HUES48 (cell line): ENCODE measurements at regions not wholly inside any gene's neighbourhood (a gene's known extent, or its start where the extent isn't known, plus 50 kb on each side); places are given as distances from the start of the nearest gene placed in this dataset.

Experiments used
- H3K27ac ChIP-seq: one replicate; pipeline ENCODE4 v1.7.0; 2013; ENCODE audit warnings: low read depth, low read length, inconsistent platforms
- H3K27me3 ChIP-seq: 2 replicates; pipeline ENCODE4 v1.6.1; 2013; ENCODE audit warnings: mild to moderate bottlenecking, low read length; ENCODE audit not compliant: control insufficient read depth, insufficient read depth
- H3K36me3 ChIP-seq: 2 replicates; pipeline ENCODE4 v1.6.1; 2013; ENCODE audit warnings: low read length; ENCODE audit not compliant: control insufficient read depth, insufficient read depth
- H3K4me1 ChIP-seq: 2 replicates; pipeline ENCODE4 v1.6.1; 2013; ENCODE audit warnings: mild to moderate bottlenecking, low read length; ENCODE audit not compliant: control insufficient read depth, insufficient read depth
- H3K4me3 ChIP-seq: 2 replicates; pipeline ENCODE4 v1.5.1; 2013; ENCODE audit warnings: mild to moderate bottlenecking, low read depth, low read length
- H3K9ac ChIP-seq: 2 replicates; pipeline ENCODE4 v1.6.1; 2013; ENCODE audit warnings: mild to moderate bottlenecking, low read depth, low read length, moderate library complexity
- H3K9me3 ChIP-seq: 2 replicates; pipeline ENCODE4 v1.6.1; 2013; ENCODE audit warnings: low read length; ENCODE audit not compliant: control insufficient read depth, insufficient read depth

DNA sequence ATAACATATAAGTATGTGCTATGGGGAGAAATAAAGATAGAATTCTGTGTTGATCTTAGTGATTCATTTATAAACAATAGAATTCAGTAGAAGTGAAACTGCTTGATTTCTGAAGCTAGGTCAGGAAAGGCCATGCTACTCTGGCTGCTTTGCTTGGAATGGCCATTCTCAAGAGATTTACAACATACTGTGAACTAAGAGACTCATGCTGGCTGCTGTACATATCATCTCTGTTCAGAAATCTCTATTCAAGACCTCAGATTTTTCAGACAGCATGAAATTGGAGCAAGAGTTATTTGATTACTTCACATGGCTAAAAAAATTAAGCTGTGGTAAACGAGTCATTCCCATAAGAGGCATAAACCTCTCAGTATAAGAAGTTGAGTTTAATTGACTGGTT is 662.6 kb downstream of the BCKDHB start:
- no peaks in the 10 kb centered on the region for H3K27me3 ChIP-seq
- H3K27ac ChIP-seq = no peak overlapping the region
- H3K4me3 ChIP-seq = no peak overlapping the region
- H3K9ac ChIP-seq = no peak overlapping the region
- no peaks in the 10 kb centered on the region for H3K9me3 ChIP-seq
- no peaks in the 10 kb centered on the region for H3K36me3 ChIP-seq
- 0 out of 2 replicates have a peak, but pooled peaks cover 2% of the 10 kb centered on the region for H3K4me1 ChIP-seq

DNA sequence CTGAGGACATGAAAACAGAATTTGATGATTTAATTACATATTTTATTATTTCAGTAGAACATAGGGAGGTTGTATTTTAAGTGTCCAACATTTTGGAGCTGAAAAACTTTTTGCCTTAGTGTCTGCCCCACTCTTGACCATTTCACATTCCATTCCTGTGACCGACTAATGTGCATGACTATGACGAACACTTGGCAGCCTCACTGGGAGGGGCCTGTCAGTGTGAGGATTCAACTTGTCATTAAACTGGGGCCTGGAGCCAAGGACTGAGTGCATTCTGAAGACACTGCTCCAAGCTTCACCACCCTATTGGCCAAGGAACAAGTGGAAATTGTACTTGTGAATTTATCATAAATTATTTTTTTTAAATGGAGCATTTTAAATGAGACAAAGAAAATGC is 661.3 kb downstream of the BCKDHB start:
- H3K27ac ChIP-seq = no peak overlapping the region
- H3K9me3 ChIP-seq = no peaks in the 10 kb centered on the region

DNA sequence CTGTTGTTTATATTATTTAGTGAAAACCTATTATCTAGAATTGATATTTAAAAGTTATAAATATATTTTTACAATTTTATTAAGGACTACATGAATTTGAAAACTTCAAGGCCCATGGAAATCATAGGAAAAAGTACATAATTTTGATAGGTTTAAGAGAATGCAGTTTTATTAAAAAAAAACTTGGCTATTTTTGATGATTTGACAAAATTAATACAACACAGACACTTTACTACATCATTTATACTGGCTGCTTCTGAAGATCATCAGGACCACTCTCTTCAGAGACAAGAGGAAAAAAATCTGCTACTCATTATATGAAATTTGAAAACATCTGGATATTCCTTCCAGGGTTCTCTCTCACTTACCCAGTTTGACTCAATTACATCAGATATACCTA is 637.7 kb downstream of the BCKDHB start:
- H3K36me3 ChIP-seq = no peaks in the 10 kb centered on the region
- H3K9me3 ChIP-seq = no peaks in the 10 kb centered on the region

More for the DNA sequence above, 661.3 kb downstream of the BCKDHB start:
- Histone ChIP-seq H3K27me3 (no peaks in the 10 kb centered on the region), H3K4me3 (no peak overlapping the region), H3K36me3 (no peaks in the 10 kb centered on the region), H3K4me1 (0 out of 2 replicates have a peak, but pooled peaks cover 2% of the 10 kb centered on the region), H3K9ac (no peak overlapping the region)

DNA sequence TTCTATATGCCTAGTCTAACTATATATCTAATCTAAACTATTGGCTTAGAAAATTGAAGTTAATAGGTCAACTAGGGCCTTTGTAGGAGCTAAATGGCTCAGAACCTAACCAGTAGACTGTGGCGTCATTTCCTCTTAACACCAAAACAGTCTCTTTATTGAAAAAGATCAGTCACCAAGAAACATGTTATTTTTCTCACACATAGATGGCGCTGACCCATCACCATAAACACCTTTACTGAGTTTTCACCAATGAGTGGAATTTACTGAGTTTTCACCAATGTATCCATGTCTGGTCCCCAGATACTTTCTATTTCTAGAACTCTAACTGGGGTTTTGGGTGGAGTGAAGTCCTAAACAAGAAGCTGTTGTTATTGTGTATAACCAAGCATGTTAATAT is 636.0 kb downstream of the BCKDHB start:
- no peaks in the 10 kb centered on the region for H3K4me1 ChIP-seq
- H3K27me3 ChIP-seq = no peaks in the 10 kb centered on the region
- H3K9ac ChIP-seq = no peak overlapping the region
- no peaks in the 10 kb centered on the region for H3K9me3 ChIP-seq
- no peak overlapping the region for H3K4me3 ChIP-seq
- no peak overlapping the region for H3K27ac ChIP-seq
- no peaks in the 10 kb centered on the region for H3K36me3 ChIP-seq

More for the DNA sequence above, 637.7 kb downstream of the BCKDHB start:
- Histone ChIP-seq H3K4me1 (no peaks in the 10 kb centered on the region), H3K4me3 (no peak overlapping the region), H3K9ac (no peak overlapping the region), H3K27ac (no peak overlapping the region), H3K27me3 (no peaks in the 10 kb centered on the region)

DNA sequence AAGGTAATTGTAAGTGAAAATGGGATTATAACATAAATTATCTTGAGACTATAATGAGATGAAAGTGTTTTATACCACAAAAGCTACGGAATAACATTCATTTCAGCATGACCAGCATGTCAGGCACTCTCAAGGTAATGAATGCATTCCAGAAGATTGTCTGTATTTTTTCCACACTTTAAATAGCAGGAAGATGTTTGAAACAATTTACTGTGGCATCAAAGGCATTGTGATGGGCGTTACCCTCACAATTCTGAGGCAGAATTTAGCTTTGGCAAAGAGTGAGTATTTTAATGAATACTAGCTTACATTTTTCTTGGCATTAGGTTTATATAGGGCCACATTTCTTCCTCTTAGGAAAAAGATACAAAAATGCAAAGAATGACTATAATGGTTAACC is 627.2 kb downstream of the BCKDHB start:
- Histone ChIP-seq H3K4me1 (no peaks in the 10 kb centered on the region), H3K36me3 (no peaks in the 10 kb centered on the region), H3K27me3 (no peaks in the 10 kb centered on the region), H3K27ac (no peak overlapping the region), H3K9me3 (no peaks in the 10 kb centered on the region), H3K4me3 (no peak overlapping the region), H3K9ac (no peak overlapping the region)

DNA sequence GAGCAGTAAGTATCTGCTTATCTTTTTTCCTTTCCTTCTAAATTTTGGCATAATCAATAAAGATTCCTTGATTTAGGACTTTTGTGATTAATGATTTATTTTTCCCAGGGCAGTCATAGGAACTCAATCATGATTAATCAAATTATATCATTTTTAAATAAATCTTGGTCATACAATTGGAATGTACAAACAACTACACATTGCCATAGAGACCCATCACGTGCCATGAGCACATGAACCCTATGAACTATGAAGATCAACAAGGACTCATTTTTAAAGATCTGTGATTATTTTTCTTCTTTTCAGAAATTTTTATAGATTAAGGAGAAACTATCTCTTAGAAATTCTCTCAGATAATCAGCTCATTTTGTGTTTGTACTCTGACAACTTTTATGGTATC is 622.4 kb downstream of the BCKDHB start:
- no peak overlapping the region for H3K27ac ChIP-seq

DNA sequence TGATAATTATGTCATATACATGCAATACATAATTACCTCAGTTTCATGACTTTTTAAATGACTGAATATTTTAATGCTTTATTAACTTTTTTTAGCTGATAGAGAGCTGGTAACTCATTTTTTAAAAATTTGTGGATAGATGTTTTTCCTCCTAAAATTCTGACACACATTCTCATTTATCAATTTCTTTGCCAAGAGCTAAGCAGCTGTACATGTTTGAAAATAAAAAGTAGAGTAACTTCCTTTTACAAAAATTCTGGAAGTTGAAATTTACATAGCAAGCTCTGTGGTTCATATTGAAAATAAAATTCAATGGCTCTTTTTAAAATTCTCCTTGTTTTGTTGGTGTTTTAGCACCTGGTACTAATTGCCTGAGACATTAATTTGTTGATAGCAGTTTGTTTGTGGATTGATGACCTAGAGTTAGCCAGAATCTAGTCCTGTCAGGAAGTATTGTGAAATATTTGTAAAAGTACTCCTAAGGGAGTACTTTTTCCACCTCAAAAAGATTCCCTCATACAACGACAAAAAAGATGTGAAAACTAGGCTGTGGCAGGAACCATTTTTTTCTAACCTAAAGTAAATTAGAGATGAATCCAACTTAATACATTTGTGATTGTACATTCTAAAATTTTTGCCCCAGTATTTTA is 621.8 kb downstream of the BCKDHB start:
- Histone ChIP-seq H3K36me3 (no peaks in the 10 kb centered on the region), H3K27ac (no peak overlapping the region), H3K4me3 (no peak overlapping the region)

More for the DNA sequence above, 622.4 kb downstream of the BCKDHB start:
- H3K4me3 ChIP-seq = no peak overlapping the region
- H3K36me3 ChIP-seq = no peaks in the 10 kb centered on the region
- no peak overlapping the region for H3K9ac ChIP-seq
- no peaks in the 10 kb centered on the region for H3K4me1 ChIP-seq
- no peaks in the 10 kb centered on the region for H3K9me3 ChIP-seq
- no peaks in the 10 kb centered on the region for H3K27me3 ChIP-seq

DNA sequence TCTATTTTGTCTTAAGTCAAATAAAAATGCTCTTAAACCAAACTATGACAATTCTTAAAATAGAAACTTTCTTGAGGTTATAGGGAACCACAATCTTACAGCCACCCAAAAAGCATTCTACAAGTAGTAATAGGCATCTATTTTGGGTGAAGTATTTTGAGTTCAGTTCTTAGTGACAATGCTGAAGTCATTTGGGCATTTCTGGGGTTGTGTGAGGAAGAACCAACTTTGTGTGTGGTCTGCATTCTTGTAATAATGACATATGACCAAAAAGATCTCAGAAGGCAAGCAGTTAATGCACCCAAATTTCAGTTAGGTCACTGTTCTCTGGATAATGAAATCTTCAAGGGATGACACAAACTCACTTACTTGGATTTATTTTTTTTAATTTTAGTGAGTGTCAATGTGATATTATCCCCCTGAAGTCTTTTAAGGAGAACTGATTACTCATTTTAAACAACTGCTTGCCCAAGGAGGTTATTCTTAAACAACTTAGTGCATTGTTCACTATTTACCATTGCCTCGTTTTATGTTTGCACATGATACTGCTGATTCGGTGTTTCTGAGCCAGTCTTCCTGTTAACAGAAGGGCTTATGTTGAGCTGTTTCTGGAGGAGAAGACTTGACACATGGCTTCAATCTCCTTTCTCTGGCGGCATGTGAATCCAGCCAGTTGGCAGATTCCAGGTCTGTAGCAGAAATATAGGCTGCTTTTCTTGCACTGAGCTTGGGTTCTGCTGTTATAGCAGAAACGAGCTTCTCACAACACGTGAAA is 618.9 kb downstream of the BCKDHB start:
- no peak overlapping the region for H3K4me3 ChIP-seq
- H3K27me3 ChIP-seq = no peaks in the 10 kb centered on the region
- peaks cover under 1% of the 10 kb centered on the region; the same call in 1 of the 2 replicates for H3K9me3 ChIP-seq
- no peak overlapping the region for H3K9ac ChIP-seq
- no peak overlapping the region for H3K27ac ChIP-seq
- no peaks in the 10 kb centered on the region for H3K4me1 ChIP-seq
- no peaks in the 10 kb centered on the region for H3K36me3 ChIP-seq

More for the DNA sequence above, 621.8 kb downstream of the BCKDHB start:
- Histone ChIP-seq H3K9me3 (no peaks in the 10 kb centered on the region), H3K27me3 (no peaks in the 10 kb centered on the region), H3K9ac (no peak overlapping the region), H3K4me1 (no peaks in the 10 kb centered on the region)

DNA sequence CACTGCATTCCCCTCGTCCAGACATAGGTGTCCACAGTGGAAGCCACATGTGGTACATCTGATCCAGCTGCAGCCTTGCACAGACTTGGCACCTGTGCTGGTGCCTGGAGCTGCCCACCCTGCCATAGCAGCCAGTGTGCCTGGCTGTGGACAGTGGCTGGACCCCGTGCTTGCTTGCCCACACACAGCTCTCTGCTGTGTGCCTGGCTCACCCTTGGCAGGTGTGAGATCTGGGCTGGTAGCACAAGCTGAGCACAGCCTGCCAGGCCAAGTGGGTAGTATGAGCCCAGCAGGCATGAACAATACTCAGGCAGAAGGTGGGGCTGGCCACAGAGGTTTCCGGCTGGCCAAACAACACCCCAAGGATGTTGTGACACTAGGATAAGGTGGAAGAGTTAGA is 614.4 kb downstream of the BCKDHB start:
- no peaks in the 10 kb centered on the region for H3K36me3 ChIP-seq
- no peak overlapping the region for H3K9ac ChIP-seq
- H3K4me3 ChIP-seq = no peak overlapping the region
- no peaks in the 10 kb centered on the region for H3K27me3 ChIP-seq
- no peak overlapping the region for H3K27ac ChIP-seq
- peaks cover 7% of the 10 kb centered on the region for H3K9me3 ChIP-seq
- H3K4me1 ChIP-seq = no peaks in the 10 kb centered on the region

DNA sequence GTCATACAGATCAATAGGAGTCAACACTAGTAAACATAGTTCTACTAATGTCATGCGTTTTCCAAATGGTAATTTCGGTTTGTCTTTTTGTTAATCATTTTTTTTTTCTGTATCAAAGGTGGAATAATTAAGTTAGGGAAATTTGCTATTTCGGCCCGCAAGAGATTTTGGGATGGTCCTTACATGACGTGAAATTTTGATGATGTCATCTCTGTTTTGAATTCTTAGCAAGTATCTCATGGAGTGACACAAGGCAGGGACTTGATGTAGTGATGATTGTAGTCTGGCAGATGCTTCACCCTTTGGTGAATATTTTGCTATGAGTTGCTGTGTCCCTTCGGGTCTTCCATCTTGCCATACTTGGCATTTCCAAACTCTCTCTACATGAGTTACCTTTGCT is 608.0 kb downstream of the BCKDHB start:
- no peaks in the 10 kb centered on the region for H3K9me3 ChIP-seq
- H3K4me3 ChIP-seq = no peak overlapping the region
- no peaks in the 10 kb centered on the region for H3K36me3 ChIP-seq
- no peak overlapping the region for H3K27ac ChIP-seq
- no peaks in the 10 kb centered on the region for H3K27me3 ChIP-seq
- H3K4me1 ChIP-seq = no peaks in the 10 kb centered on the region
- no peak overlapping the region for H3K9ac ChIP-seq

DNA sequence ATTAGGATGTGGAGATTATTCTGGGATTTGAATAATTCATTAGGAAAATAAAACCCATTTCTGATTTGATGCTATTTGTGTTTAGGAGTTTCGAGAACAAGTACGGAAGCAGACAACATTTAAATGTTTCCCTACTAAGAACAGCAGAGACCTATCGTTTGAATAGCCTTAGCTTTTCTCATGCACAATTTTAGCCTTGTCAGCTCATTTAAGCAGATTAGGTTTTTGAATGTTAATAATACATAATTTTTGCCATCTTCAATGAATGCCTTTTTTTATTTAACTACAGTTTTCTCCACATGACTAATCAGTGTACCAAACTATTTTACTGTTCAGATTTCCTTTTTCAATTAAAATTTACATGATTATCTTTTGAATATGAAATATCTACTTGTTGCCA is 592.0 kb downstream of the BCKDHB start:
- no peaks in the 10 kb centered on the region for H3K4me1 ChIP-seq
- H3K9ac ChIP-seq = no peak overlapping the region
- peaks cover 6% of the 10 kb centered on the region; the same call in 1 of the 2 replicates for H3K9me3 ChIP-seq
- H3K4me3 ChIP-seq = no peak overlapping the region
- no peaks in the 10 kb centered on the region for H3K36me3 ChIP-seq
- no peak overlapping the region for H3K27ac ChIP-seq
- H3K27me3 ChIP-seq = no peaks in the 10 kb centered on the region
